Fibroblast of upper back skin (primary cell): ENCODE measurements at regions not wholly inside any gene's neighbourhood (a gene's known extent, or its start where the extent isn't known, plus 50 kb on each side); places are given as distances from the start of the nearest gene placed in this dataset.
A peak's percentile ranks its signal among the peaks of the same experiment; 100 is the strongest.

Experiments
- DNase-seq: peaks from one replicate; pipeline ENCODE4 v3.0.0-alpha.2; 2013

- DNase-seq: no peak
These were observed 118.8 kb upstream of the GALNT15 start for GRCh38 chr3:16055606-16056211.

- no peak for DNase-seq
These were observed 118.3 kb upstream of the GALNT15 start for GRCh38 chr3:16056217-16056616.

- DNase-seq: no peak
These were observed 116.0 kb upstream of the GALNT15 start for GRCh38 chr3:16058521-16058920.

- DNase-seq: no peak
These were observed 115.4 kb upstream of the GALNT15 start for GRCh38 chr3:16059081-16059537.

GRCh38 chr3:16059711-16060357, 114.6 kb upstream of the GALNT15 start:
- DNase-seq: no peak

GRCh38 chr3:16060358-16060852, 114.1 kb upstream of the GALNT15 start:
- peak; percentile 99 for DNase-seq

GRCh38 chr3:16060945-16061344, 113.5 kb upstream of the GALNT15 start:
- peak; percentile 94 for DNase-seq

- DNase-seq: no peak
These were observed 113.0 kb upstream of the GALNT15 start for GRCh38 chr3:16061491-16061890.

- DNase-seq: no peak
These were observed 110.9 kb upstream of the GALNT15 start for GRCh38 chr3:16063603-16064002.

GRCh38 chr3:16064642-16065414, 109.7 kb upstream of the GALNT15 start:
- peak; percentile 97 for DNase-seq

GRCh38 chr3:16066545-16066944, 107.9 kb upstream of the GALNT15 start:
- peak; percentile 45 for DNase-seq

- DNase-seq: peak; percentile 100
These were observed 107.5 kb upstream of the GALNT15 start for GRCh38 chr3:16066975-16067374.

- DNase-seq: peak; percentile 64
These were observed 106.5 kb upstream of the GALNT15 start for GRCh38 chr3:16067837-16068471.

GRCh38 chr3:16069149-16069922, 105.1 kb upstream of the GALNT15 start:
- peak; percentile 96 for DNase-seq

- no peak for DNase-seq
These were observed 103.8 kb upstream of the GALNT15 start for GRCh38 chr3:16070707-16071106.

GRCh38 chr3:16071206-16071605, 103.3 kb upstream of the GALNT15 start:
- no peak for DNase-seq

GRCh38 chr3:16072420-16073110, 101.9 kb upstream of the GALNT15 start:
- DNase-seq: peak; percentile 51

GRCh38 chr3:16073203-16073602, 101.3 kb upstream of the GALNT15 start:
- DNase-seq: peak; percentile 46

GRCh38 chr3:16073990-16074671, 100.3 kb upstream of the GALNT15 start:
- peak; percentile 84 for DNase-seq

GRCh38 chr3:16075647-16076046, 98.8 kb upstream of the GALNT15 start:
- no peak for DNase-seq

GRCh38 chr3:16076564-16076963, 97.9 kb upstream of the GALNT15 start:
- no peak for DNase-seq
